Activated CD4-positive, CD25-positive, alpha-beta regulatory T cell treated with anti-CD3 and anti-CD28 coated beads, Interleukin-2, amount 50 U/mL, for 72 hours (primary cell): ENCODE measurements at regions not wholly inside any gene's neighbourhood (a gene's known extent, or its start where the extent isn't known, plus 50 kb on each side); places are given as distances from the start of the nearest gene placed in this dataset.
"Not testable (repeated sequence)": the region's sequence is repeated elsewhere in the genome, so short reads cannot be mapped to it uniquely, and the experiment has no call there.

Source experiments
- DNase-seq: peaks from one replicate; pipeline ENCODE4 v3.0.0; 2021

DNA sequence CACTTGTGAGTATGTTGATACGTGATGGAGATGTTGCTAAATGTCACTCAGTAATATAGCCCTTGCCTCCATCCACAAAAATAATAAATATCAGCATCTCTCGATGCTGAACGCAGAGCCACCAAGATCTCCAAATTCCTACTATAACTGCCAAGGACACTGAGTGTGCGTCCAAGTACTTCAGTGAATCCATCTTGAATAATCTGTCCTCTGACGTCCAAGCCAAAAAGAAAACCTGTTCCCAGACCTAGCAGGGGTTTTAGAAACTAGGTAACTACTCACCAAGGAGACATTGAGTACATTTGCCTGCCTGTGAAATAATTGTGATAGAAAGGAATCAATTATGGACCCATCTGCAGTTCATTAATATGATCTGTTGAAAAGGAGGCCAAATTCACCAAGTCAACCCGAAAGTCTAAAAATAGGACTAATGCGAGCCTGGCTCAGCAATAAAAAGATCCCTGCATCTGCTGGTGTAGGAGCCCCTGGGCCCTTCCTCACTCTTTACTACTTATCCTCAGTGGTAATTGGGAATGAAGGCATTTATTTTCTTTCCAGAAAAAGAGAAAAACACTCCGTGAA lies 226.9 kb upstream of the IRF2BP2 start:
- no peak for DNase-seq

DNA sequence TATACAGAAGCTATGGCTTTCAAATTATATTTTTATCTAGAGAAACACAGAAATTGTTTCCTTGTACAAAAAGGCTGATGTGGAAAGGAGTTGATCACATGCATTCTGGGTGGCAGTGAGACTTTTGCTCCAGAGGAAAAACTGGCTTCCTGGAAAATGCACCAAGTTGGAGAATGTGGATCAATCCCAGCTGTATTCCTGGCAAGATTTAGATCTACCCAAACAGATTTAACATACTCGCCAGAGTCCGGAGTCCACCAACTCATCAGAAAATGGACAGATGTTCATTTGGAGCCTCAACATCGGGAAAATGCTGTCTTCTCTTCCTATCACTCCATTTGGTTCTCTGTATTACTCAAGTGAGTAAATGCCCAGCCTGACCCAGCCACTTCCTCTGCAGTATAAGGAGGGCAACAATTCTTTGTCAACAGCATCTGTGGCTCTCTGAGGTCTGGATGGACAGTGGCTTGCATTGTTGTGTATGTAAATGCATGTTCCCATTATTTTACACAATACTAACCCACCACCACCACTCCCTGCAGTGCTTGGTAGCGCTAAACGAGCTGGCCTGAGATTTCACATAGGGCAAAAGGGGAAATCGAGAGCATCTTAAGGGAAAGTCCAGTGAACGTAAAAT lies 226.2 kb upstream of the IRF2BP2 start:
- DNase-seq, result no peak

DNA sequence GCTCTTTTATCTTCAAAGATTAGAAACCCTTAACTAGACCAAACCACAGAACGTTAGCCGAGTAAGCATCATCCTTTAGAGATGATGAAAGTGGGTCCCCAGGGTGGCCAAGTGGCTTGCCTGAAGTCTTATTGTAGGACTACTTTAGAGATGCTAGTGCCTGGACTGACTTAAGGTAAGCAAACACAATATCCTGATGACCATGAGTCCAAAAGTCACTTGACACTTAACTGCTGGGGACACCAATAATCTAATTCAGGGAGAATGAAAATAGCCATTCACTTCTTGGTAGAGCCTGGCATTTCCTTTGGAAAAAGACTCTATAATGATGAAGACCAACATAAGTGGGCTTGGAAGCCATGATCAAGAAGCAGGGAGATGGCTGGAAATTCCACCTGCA lies 225.3 kb upstream of the IRF2BP2 start:
- no peak for DNase-seq

DNA sequence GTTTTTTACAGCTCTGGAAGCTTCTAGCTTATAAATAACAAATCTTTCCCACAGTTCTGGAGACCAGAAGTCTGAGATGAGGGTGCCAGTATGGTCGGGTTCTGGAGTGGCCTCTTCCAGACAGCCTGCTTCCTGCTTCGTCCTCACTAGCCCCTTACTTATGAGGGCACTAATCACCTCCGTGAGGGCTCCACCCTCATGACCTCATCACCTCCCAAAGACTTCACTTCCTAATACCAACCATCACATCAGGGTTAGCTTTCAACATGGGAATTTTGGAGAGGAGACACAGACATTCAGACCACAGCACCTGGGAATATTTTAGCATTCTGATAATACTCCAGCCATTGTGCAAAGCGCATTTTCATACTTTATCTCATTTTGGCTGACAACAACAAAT lies 223.7 kb upstream of the IRF2BP2 start:
- DNase-seq, result no peak

DNA sequence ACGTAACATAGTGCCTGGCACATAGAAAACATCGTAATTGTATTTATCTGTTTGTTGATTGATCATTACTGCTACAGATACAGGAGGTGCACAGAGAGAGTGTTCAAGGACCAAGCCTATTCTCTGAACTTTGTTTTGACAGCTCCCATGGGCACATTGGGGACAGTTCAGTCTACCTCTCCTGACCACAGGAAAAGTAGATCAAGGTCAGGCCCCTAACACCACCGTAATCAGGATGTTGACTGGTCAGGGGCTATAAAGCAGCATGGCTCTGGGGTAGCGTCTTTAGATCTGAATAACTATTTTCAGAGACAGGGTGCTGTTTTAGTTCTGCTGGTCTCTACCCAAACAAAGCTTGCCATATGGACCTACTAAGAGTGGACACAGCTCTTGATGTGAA lies 223.1 kb upstream of the IRF2BP2 start:
- no peak for DNase-seq

DNA sequence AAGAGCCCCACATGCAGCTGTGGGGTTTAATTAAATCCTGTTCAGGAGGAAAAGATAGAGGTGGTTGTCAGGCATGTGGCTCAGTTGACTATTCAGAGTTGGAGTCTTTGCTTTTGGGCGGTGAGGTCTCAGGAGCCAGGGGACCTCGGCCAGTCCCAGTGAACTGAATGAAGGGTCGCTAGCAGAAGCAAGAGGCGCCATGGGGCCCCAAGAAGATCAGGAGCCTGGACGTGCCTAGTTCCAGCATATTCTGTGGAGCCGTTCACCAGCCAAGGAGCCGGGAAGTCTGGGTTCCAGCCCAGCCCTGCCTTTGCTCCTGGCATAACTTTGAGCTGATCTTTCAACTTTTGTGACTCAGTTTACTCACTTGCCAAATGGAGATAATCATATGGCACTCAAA lies 217.7 kb upstream of the IRF2BP2 start:
- DNase-seq, result no peak

DNA sequence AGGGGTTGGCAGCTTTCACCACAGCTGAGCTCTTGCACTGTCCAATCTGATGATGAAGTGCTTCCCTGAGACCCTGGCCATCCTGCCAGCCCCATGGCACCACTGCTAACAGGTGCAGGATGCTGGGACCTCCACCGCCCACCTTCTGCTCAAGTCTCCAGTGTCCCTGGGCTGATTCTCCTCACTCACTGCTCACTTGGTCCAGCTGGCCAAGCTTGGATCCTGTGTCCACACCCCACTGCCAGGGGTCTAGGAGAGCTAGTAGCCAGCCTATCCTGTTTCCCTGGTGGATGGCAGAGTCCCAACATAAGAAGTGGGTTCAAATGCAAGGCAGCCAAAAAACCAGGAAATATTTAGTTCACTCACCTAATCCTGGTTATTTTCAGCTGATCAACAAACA lies 217.2 kb upstream of the IRF2BP2 start:
- no peak for DNase-seq

DNA sequence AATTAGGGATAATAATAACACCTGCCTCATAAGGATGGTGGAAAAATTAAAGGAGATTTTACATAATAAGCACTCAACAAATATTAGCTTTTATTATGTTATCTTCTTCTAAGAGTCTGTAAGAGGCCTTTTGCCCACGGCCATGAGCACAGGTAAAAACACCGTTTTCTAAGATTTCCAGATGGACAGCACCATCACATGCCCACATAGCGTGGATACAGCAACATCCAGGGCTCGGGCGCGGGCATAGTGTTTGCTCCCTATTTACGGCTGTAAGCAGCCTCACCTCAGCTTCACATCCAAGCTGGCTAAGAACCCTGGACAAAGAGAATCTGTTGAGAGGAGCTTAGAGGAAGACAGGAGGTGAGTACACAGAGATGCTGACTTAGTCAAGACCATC lies 216.4 kb upstream of the IRF2BP2 start:
- no peak for DNase-seq

DNA sequence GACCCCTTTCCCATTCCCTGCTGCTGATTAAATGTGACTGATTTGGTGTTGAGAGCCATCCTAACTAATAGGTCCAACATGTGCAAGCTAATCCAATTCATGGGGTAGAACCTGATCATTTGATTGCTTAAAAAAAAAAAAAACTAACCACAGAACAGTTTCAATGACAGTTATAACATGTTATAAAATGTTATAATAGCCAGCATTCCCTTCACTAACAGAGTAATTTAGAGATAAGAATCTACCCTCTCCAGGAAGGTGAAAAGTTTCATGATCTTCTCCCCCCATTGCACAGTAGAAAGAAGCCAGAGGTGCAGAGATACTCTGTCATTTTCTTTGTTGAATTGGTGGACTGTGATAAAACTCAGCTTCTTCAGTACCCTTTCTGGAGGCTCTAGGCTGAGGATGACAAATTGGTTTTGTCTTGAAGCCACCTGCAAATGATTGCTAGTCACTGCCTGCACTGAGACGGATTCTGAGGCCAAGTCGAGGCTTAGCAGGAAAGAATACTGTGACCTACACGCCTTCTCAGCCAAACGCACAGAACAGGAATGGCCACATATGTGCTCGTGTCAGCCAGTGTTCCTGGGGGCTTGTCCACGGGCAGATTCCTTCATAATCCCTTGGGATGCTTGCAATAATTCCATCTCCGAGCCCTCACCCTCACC lies 215.7 kb upstream of the IRF2BP2 start:
- no peak for DNase-seq

DNA sequence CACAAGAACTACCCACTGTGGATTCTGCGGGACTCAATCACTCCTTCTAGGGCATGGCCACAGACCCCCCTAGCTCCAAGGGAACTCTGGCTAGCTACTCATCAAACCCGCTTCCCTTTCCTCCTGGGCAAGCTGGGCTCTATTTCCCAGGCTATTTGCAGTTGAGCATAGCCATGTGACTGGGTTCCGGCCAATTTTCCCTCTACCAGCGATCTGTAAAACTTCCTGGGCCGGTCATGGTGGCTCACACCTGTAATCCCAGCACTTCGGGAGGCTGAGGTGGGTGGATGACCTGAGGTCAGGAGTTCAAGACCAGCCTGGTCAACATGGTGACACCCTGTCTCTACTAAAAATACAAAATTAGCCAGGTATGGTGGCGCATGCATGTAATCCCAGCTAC lies 214.9 kb upstream of the IRF2BP2 start:
- DNase-seq, result not testable (repeated sequence)

DNA sequence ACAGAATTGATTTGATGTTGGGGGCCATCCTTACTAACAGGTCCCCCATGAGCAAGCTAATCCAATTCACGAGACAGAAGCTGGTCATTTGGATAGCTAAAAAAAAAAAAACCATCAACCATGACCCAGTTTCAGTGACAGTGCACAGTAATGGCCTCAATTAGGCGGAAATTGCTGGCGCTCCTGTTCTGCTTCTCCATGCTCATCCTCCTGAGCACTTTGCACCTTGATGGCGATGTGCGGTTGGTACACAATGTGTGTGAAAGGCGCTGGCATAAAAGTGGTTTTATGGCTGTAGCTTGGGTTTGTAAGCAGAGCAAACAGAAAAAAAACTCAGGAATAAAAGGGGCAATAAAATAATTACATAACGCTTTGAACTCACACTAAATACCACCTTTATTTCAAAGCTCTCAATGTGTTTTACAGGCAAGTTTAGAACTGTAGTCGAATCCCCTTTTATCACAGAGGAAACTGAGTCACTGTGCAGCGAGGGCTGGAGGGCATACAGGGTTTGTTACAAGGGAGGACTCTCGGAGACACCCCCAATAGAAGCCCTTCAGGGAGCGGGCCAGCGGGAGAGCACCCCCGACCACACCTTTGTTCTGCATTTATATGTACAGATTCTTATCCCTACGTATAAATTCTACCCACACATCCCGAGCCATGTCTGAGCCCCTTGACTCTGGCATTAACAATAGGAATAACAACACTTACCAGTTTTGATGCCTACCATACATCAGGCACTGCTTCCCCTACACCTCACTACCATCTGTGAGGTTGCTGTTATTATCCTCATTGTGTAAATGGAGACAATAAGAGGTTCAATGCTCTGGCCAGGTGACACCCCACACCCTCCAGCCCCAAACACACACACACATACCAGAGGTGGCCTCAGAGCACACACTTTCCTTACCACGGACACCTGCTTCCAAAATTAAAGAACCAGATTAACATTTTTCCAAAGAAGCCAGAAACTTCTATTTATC lies 213.5 kb upstream of the IRF2BP2 start:
- no peak for DNase-seq

DNA sequence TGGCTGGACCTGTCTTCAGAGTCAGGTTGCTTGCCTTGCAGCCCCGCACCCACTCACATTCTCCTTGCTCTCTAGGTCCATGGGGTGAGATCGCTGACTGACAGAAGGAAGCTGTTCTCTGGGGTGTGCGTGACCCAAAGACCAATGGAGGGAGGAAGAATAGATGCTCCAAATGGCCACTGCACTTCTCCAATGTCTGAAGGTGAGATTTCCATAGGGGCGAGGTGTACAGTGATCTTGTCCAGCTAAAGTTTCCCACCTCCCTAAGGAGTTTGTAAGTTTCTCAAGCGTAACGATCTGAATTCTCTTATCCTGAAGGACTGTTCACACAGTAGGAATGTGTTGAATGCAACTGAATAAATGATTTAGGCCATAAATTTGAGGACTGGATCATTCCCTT lies 211.9 kb upstream of the IRF2BP2 start:
- DNase-seq, result no peak

DNA sequence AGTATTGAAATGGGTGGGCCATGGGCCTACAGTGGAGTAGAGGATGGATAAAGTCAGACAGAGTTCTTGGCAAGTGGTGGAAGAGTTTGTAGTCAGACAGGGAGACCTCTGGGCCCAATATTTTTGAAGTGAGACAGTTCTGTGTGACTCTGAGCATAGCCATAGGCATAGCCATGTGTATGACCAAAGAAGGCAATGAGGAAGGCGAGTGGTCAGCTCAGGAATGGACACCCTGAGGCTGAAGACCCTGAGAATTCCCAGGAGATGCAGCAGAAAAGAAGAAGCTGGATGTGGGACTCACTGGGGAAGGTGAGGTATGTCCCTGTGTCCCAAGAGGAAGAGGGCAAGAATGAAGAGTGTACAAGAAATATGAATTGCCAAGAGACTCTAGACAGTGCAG lies 210.6 kb upstream of the IRF2BP2 start:
- no peak for DNase-seq

DNA sequence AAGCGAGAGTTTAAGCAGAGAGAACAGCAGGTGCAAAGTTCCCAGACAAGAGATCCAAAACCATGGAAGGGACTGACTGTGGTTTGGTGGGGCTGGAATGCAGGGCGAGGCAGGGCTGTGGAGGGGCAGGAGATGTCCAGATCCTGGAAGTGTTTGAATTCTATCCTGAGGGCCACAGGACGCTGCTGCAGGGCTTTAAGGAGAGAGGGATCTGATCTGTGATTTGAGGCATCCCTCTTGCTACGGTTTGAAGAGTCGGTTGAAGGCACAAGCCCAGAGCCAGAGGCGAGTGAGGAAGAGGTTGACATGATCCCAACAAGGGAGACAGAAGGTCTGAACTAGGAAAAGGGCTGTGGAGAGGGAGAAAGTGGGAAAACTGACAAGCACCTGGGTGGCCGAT lies 209.9 kb upstream of the IRF2BP2 start:
- not testable (repeated sequence) for DNase-seq

DNA sequence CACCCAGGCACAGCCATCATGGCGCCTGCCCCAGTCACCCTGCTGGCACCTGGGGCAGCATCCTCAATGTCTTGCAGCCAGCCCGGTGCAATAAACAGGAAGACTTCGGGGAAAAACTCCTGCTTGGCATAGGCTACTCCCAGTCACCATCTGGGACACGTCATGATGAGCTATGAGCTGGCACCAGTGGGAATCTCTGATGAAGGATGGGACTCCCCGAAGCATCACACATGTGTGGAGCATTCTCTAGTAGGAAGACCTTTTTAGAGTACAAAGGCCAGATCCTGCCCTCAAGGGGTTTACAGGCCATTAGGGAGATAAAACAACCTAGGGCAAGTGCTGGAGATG lies 208.0 kb upstream of the IRF2BP2 start:
- not testable (repeated sequence) for DNase-seq

DNA sequence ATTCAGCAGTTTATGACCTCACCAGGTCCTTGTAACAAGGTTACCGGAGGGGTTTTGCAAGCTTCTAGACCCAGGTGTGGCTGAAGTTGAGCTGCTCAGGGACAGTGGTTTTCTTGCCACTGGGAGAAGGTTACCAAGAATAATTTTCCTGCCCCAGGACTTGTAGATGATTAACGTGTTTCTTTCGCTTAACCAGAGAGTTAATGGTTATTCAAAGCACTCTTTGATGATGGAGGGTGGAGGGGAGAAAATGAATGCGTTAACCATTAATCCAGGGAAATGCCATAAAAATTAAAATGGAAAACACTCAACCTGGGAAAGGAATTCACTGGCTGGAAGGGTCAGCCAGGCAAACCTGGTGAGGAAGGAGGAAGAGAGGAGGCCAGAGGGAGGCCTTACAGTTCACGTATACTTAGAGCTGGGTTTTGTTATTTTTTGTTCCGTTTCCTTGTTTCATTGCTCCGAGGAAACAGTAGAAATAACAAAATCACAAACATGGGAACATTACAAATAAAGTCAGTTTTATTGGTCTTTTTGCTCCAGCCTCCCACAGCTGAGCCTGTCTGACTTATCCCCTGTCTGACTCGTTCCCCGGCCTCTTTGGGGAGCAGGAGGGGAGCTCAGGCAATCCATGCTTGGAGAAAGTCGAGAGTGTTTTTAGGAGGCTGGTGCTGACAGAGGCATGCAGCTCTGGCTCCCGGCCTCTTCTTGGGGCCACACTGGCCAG lies 207.5 kb upstream of the IRF2BP2 start:
- DNase-seq, result not testable (repeated sequence)

DNA sequence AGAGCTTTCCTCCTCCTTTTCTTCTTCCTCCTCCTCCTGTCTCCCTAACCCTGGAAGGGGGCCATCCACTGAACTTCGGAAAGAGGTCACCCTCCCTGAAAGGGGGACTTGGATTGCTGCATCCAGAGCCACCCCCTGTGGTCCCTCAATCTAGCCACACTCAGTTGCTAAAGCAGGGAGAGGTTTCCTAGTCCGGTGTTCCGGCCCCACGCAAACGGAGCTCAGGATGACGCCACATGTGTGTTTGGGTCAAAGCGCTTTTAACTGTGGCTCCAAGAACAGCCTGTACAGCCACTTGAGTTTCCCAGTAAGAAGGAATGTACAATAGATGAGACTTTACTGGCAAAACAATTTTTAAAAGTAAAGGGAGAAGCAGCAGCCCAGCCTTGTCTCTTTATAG lies 206.9 kb upstream of the IRF2BP2 start:
- not testable (repeated sequence) for DNase-seq

DNA sequence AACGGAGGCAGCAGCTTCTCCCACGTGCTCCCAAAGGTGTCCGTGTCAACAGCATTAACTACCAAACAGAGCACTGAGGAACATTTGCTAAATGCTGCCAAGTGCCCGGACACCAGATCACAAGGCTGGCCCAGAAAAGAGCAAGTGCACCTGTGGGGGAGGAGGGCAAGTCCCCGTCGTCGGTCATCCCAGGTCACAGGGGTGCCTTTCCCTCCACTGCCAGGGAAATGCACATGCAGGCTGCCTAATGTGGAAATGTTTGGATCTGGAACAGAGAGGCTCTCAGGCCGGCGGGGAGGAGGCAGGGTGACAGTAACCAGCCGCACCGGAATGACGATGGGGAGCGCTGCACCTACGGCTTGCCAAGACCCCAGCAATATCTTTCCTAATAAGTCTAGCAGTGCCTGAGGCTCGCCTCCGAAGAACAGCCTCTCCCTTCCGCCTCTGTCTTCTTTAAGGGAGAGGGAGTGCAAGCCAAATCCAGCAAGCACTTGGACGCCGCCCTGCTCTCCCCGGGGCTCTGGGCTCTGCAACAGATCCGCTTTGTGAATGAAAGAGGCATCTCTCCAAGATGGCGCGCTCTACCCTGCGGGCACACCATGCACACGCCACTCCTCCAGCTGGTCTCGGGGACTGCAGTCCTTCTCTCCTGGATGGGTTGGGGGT lies 206.3 kb upstream of the IRF2BP2 start:
- DNase-seq, result not testable (repeated sequence)

DNA sequence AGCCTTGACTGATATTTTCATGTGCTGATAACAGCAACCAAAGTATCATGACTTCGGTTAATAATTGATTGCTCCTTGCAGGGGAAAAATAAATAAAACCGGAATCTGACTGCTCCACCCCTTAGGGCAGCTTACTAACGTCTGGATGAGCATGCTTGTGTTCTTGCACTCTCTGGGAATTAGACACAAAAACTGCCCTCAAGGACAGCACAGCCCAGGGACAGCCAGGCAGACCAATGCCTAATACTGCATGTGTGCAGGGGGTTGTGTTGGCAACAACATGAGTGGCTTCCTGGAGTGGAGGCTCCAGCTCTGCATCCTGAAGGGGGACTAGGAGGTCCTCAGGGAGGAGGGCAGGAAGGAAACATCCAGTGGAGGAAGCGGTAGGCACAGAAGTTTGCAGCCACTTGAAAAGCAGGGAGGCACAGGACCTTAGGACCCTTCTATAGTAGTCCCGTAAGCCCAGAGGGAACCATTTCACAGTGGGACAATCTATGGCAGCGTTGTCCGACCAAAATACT lies 205.4 kb upstream of the IRF2BP2 start:
- not testable (repeated sequence) for DNase-seq

DNA sequence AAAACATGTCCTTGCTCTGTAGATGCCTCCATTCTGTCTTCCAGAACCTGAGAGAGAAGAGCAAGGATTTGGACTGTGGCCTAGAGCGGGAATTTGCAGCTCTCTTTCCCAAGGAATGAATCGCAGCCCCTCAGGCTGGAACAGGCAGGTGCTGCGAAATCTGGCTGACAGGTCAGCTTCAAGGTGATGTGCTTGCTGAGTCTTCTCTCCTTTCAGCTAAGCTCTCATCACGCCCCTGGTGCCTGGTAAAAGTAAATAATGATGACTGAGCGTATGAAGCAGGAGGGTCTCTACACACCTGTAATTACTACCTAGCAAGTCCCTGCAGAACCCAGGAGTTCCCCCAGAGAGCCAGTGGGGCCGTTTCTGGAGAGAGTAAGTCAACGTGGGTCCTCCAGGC lies 204.3 kb upstream of the IRF2BP2 start:
- not testable (repeated sequence) for DNase-seq

DNA sequence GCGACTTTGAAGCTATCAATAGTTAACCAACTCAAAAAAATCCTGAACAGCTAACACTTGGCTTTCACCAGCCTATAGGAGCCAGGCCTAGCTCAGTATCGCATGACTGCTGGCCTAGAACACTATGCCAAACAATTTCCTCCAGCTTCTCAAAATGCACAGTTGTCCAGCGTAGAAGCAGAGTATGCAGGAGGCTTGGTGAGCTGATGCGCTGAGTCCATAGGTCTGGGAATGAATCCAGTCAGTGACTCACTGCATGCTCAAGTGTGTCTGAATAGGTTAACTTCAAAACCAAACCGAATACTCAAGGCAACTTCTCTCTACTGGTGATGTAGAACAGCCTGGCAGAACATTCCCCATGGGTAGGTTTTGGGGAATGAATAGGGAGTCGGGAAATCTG lies 201.8 kb upstream of the IRF2BP2 start:
- not testable (repeated sequence) for DNase-seq

DNA sequence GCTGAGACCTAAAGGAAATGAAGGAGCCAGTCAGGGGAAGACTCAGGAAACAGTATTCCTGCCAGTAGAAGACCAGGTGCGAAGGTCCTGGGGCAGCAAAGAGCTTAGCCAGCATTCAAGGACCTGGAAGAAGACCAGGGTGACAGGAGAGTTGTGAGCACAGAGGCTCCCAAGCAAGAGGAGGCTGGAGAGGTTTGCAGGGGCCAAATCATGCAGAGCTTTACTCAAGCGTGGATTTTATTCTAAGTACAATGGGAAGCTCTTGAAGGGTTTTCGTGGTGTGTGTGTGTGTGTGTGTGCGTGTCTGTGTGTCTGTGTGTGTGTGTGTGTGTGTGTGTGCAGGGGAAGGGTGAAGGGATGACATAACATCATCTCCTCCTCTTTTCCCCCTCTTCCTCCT lies 200.7 kb upstream of the IRF2BP2 start:
- not testable (repeated sequence) for DNase-seq
